HepG2 (cell line): ENCODE measurements at regions not wholly inside any gene's neighbourhood (a gene's known extent, or its start where the extent isn't known, plus 50 kb on each side); places are given as distances from the start of the nearest gene placed in this dataset.

ENCODE experiments used
- CBFB ChIP-seq: sonication (generic); formaldehyde crosslinking; IDR thresholded peaks from 2 replicates; pipeline ENCODE4 v1.4.0; 2020; ENCODE audit warnings: missing genetic modification reagents
- CHD4 ChIP-seq: fragments of 200-600 bp; sonication (generic); IDR thresholded peaks from 2 replicates; pipeline ENCODE4 v1.7.0; 2017; ENCODE audit warnings: mild to moderate bottlenecking, low read length, borderline replicate concordance
- CSRNP1 ChIP-seq: sonication (generic); formaldehyde crosslinking; IDR thresholded peaks from 2 replicates; pipeline ENCODE4 v1.8.1; 2023; ENCODE audit warnings: mild to moderate bottlenecking, missing genetic modification reagents
- GFI1 ChIP-seq: sonication (generic); formaldehyde crosslinking; IDR thresholded peaks from 2 replicates; pipeline ENCODE4 v1.5.0; 2020; ENCODE audit warnings: missing genetic modification reagents, mild to moderate bottlenecking, borderline replicate concordance
- HNRNPH1 ChIP-seq: fragments of 200-400 bp; formaldehyde crosslinking; optimal IDR thresholded peaks from 2 replicates; pipeline ENCODE3; 2017; ENCODE audit warnings: mild to moderate bottlenecking, low read depth, low read length
- LCORL ChIP-seq, 2 experiments: fragments of 450-650 bp in 1 of 2; sonication (generic) in 1 of 2; formaldehyde crosslinking in 1 of 2; IDR thresholded peaks; 2 replicates each; pipeline versions ENCODE4 v1.5.0 to v1.6.1; 2017 to 2020; ENCODE audit warnings: antibody characterized with exemption in 1 of 2, missing genetic modification reagents in 1 of 2
- PITX1 ChIP-seq: sonication (generic); formaldehyde crosslinking; IDR thresholded peaks from 2 replicates; pipeline ENCODE4 v1.5.1; 2020; ENCODE audit warnings: mild to moderate bottlenecking, missing genetic modification reagents
- POGZ ChIP-seq: sonication (generic); formaldehyde crosslinking; IDR thresholded peaks from 2 replicates; pipeline ENCODE4 v1.4.0; 2020; ENCODE audit warnings: mild to moderate bottlenecking, missing genetic modification reagents
- RFX1 ChIP-seq: fragments of 450-650 bp; IDR thresholded peaks from 2 replicates; pipeline ENCODE4 v1.6.1; 2017
- SIX4 ChIP-seq: sonication (generic); formaldehyde crosslinking; IDR thresholded peaks from 2 replicates; pipeline ENCODE4 v1.4.0; 2020; ENCODE audit warnings: missing genetic modification reagents
- TERF1 ChIP-seq: sonication (generic); formaldehyde crosslinking; IDR thresholded peaks from 2 replicates; pipeline ENCODE4 v1.8.0; 2022; ENCODE audit warnings: mild to moderate bottlenecking, missing genetic modification reagents, moderate library complexity
- TMF1 ChIP-seq: sonication (generic); formaldehyde crosslinking; IDR thresholded peaks from 2 replicates; pipeline ENCODE4 v1.8.1; 2022; ENCODE audit warnings: low read depth, missing genetic modification reagents
- ZMYM2 ChIP-seq: sonication (generic); formaldehyde crosslinking; IDR thresholded peaks from 2 replicates; pipeline ENCODE4 v1.8.0; 2022; ENCODE audit warnings: mild to moderate bottlenecking, missing genetic modification reagents
- ZNF121 ChIP-seq: sonication (generic); formaldehyde crosslinking; IDR thresholded peaks from 2 replicates; pipeline ENCODE4 v1.5.0; 2020; ENCODE audit warnings: mild to moderate bottlenecking, missing genetic modification reagents
- ZNF224 ChIP-seq: sonication (generic); formaldehyde crosslinking; IDR thresholded peaks from 2 replicates; pipeline ENCODE4 v1.5.0; 2020; ENCODE audit warnings: mild to moderate bottlenecking, missing genetic modification reagents
- ZNF44 ChIP-seq: sonication (generic); formaldehyde crosslinking; IDR thresholded peaks from 2 replicates; pipeline ENCODE4 v1.5.1; 2020; ENCODE audit warnings: mild to moderate bottlenecking, missing genetic modification reagents
- ZNF616 ChIP-seq: sonication (generic); formaldehyde crosslinking; IDR thresholded peaks from 2 replicates; pipeline ENCODE4 v1.5.0; 2020; ENCODE audit warnings: low read depth, mild to moderate bottlenecking, missing genetic modification reagents
- TF ChIP-seq, protein P1 (sequence below): IDR thresholded peaks from 2 replicates; pipeline ENCODE4 v1.6.1; 2016; ENCODE audit warnings: low read depth, control low read depth
- TF ChIP-seq, protein P2 (sequence below), 2 experiments: sonication (generic) in 1 of 2; formaldehyde crosslinking in 1 of 2; IDR thresholded peaks; 2 replicates each; pipeline versions ENCODE4 v1.4.0 to v1.6.1; 2016 to 2020; ENCODE audit warnings: borderline replicate concordance in 1 of 2, low read depth in 1 of 2, mild to moderate bottlenecking in 1 of 2, missing genetic modification reagents in 1 of 2
- TF ChIP-seq, protein P3 (sequence below): sonication (generic); formaldehyde crosslinking; IDR thresholded peaks from 2 replicates; pipeline ENCODE4 v1.4.0; 2020; ENCODE audit warnings: missing genetic modification reagents

DNA sequence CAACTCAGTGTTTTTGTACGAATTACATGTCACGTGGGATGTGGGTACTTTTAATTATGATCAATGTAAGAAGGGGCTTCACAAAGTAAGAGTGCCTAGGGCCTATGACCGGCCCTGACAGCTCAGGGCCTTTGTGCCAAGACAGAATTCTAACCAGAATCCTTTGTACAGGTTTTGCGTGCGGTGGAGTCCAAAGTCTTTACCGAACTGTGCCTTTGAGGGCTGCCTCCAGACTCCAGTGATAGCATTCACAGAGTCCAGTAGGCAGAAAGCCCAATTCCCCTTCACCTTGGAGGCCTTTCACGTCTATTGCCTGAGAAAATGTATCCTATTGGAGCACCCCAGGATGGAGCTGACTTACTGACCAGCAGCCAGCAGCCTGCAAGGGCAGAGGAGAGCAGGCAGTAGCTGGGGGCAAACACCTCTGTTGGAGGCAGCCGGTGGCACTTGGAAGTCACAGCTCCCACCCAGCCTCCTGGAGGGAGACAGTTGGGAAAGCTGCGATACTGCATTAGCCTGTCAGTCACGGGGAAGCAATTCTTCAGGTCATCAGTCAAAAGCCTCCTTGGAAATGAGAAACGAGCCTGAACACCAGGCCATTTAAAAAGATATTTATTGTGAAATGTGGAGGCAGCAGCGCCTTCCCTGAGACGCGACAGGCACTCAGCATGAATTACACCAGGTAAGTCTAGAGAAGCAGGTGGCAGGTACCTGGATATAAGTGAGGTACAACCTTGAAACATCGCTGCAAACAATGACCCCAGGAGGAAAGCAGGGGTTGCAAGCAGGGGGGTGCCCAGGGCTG lies 98.1 kb upstream of the CDYL2 start (continued):
- TF ChIP-seq CSRNP1 (CRISPR knock-in tag) (no peak), CBFB (CRISPR knock-in tag) (no peak), ZNF224 (CRISPR knock-in tag) (no peak), TERF1 (no peak), ZNF616 (CRISPR knock-in tag) (no peak), ZNF121 (CRISPR knock-in tag) (0 out of 2 replicates have a peak, but pooled peaks have one; percentile 2), RFX1 (no peak), ZMYM2 (CRISPR knock-in tag) (no peak), LCORL (IDR thresholded peaks at IDR 0.05) (no peak), LCORL (CRISPR knock-in tag; IDR thresholded peaks at IDR 0.05) (no peak), CHD4 (no peak), SIX4 (CRISPR knock-in tag) (no peak), TMF1 (no peak), PITX1 (CRISPR knock-in tag) (no peak), GFI1 (CRISPR knock-in tag) (no peak), HNRNPH1 (no peak), ZNF44 (CRISPR knock-in tag) (no peak), POGZ (peak; percentile 16; the same call in 1 of the 2 replicates)
- TF ChIP-seq, protein P1, sequence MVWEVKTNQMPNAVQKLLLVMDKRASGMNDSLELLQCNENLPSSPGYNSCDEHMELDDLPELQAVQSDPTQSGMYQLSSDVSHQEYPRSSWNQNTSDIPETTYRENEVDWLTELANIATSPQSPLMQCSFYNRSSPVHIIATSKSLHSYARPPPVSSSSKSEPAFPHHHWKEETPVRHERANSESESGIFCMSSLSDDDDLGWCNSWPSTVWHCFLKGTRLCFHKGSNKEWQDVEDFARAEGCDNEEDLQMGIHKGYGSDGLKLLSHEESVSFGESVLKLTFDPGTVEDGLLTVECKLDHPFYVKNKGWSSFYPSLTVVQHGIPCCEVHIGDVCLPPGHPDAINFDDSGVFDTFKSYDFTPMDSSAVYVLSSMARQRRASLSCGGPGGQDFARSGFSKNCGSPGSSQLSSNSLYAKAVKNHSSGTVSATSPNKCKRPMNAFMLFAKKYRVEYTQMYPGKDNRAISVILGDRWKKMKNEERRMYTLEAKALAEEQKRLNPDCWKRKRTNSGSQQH (CRISPR knock-in tag), result no peak
- TF ChIP-seq, protein P2, sequence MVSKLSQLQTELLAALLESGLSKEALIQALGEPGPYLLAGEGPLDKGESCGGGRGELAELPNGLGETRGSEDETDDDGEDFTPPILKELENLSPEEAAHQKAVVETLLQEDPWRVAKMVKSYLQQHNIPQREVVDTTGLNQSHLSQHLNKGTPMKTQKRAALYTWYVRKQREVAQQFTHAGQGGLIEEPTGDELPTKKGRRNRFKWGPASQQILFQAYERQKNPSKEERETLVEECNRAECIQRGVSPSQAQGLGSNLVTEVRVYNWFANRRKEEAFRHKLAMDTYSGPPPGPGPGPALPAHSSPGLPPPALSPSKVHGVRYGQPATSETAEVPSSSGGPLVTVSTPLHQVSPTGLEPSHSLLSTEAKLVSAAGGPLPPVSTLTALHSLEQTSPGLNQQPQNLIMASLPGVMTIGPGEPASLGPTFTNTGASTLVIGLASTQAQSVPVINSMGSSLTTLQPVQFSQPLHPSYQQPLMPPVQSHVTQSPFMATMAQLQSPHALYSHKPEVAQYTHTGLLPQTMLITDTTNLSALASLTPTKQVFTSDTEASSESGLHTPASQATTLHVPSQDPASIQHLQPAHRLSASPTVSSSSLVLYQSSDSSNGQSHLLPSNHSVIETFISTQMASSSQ (IDR thresholded peaks at IDR 0.05; ENCODE audit: low read depth), result no peak
- TF ChIP-seq, protein P2 (CRISPR knock-in tag; IDR thresholded peaks at IDR 0.05; ENCODE audit: borderline replicate concordance), result no peak
- TF ChIP-seq, protein P3, sequence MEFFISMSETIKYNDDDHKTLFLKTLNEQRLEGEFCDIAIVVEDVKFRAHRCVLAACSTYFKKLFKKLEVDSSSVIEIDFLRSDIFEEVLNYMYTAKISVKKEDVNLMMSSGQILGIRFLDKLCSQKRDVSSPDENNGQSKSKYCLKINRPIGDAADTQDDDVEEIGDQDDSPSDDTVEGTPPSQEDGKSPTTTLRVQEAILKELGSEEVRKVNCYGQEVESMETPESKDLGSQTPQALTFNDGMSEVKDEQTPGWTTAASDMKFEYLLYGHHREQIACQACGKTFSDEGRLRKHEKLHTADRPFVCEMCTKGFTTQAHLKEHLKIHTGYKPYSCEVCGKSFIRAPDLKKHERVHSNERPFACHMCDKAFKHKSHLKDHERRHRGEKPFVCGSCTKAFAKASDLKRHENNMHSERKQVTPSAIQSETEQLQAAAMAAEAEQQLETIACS (CRISPR knock-in tag), result no peak
